Renal cortical epithelial cell (primary cell): ENCODE measurements at regions not wholly inside any gene's neighbourhood (a gene's known extent, or its start where the extent isn't known, plus 50 kb on each side); places are given as distances from the start of the nearest gene placed in this dataset.
"Not testable (repeated sequence)": the region's sequence is repeated elsewhere in the genome, so short reads cannot be mapped to it uniquely, and the experiment has no call there.

Experiments used
- DNase-seq: peaks from one replicate; pipeline ENCODE4 v3.0.0-alpha.2; 2011; ENCODE audit warnings: low read depth

DNA sequence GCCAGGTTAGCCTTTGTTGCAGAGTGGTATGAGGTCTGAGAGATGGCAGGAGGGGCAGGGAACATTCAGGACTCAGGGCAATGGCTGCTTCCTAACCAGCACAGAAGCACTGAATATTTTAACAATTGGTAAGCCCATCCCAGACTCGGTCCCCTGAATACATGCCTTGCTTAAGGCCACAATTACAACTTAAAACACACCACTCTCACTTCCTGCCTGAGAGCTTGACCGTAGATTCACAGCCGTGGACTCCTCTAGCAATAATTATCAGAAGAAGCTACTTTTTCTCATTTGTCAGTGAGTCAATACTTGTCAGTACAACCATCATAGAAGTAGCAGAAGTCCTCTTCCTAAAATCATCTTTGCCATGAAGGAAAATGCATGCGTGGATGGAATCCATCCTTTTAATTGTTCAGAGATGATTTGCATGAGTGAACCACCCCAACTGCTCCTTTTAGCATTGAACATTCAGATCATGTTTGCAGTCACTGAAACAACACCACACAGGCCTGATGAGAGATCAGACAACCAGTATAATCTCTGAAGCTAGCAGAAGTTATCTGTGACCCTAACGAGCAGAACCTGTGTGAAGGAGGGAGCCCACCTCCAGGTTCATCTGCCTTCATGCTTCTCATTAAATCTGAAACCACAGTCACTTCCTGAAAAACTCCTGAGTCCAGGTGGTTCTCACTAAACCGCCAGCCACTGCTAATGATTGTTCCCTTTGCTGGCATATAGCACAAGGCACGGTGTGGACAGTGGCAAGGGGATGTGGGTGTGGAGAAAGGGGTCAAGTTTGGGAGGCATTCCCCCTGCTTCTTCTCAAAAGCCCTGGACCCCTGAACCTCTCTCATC is 333.9 kb upstream of the CNR1 start:
- peak; percentile 15 for DNase-seq

DNA sequence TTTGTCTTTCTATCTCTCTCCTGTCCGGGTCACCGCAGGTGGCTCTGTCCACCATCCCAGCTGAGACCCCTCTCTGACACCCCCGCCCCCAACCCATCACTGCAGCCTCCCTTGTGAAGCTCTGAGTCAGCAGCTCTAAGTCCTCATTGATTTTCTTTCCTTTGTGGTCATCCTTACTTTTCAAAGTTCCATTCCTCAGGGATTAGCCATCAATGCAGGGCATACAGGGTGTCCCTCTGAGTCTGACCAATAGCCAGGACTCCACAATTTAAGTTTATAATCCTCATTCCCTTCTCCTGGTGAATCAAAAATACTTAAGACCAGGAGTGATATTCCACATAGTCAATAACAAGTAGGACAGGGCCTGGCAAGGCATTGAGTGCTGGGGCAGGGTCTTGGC is 333.3 kb upstream of the CNR1 start:
- DNase-seq: peak; percentile 77

DNA sequence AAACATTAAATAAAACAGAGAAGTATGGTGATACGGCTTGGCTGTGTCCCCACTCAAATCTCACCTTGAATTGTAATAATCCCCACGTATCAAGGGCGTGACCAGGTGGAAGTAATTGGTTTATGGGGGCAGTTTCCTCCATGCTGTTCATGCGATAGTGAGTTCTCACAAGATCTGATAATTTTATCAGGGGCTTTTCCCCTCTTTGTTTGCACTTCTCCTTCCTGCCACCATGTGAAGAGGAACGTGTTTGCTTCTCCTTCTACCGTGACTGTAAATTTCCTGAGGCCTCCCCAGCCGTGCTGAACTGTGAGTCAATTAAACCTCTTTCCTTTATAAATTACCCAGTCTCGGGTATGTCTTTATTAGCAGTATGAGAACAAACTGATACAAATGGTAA is 331.3 kb upstream of the CNR1 start:
- not testable (repeated sequence) for DNase-seq

DNA sequence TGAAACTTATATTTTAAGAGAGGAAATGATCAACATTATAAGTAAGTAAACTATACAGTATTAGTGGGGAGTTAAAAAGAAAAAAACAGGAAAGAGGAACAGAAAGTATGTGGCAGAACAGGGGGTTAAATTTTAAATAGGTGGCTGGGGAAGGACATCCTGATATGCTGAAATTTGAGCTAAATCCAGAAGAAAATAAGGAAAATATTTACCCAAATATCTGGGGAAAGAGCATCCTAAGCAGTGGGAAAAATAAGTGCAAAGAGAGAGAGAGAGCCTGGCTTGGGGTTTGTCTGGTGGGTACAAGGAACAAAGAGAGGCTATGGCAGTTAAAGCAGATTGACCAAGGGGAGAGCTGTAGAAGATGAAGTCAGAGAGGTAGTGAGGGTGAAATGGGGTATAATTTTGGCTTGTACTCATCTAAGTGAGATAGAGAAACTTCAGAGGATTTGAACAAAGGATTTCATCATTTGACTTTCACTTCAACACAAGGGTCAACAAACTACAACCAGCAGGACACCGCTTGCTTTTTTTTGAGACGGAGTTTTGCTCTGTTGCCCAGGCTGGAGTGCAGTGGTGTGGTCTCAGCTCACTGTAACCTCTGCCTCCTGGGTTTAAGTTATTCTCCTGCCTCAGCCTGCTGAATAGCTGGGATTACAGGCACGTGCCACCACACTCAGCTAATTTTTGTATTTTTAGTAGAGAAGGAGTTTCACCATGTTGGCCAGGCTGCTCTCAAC is 328.4 kb upstream of the CNR1 start:
- no peak for DNase-seq

DNA sequence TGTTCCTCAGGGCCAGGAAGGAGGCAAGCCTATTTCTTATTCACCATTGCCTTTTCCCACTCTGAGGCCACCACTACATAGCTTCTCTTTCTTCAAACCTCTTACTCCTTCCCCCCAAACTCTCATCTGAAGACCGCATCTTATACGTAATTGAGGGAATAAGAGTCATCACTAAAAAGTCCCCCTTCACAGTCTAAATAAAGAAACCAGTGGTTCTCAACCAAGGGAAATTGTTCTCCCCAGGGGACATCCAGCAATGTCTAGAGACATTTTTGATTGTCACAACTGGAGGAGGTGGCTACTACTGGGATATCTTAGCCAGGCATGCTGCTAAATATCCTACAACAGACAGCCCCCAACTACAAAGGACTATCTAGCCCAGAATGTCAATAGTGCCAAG is 327.6 kb upstream of the CNR1 start:
- no peak for DNase-seq

DNA sequence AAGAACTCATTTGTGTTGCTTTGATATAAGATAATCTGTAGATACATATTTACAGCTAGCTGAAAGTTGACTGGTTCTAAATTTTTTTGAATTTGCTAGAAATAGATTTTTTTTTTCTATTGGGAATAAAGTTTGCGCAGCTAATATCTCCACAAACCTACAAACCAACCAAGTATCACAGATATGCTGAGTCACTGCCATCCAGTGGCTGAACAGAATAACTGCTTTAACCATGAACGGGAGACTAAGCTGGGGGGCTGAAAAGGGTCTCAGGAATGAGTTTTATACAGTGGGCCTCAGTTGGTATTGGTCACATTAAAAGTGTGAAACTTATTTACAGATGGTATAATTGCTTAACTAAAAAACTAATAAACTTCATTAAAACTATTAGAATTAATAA is 326.7 kb upstream of the CNR1 start:
- peak; percentile 56 for DNase-seq

DNA sequence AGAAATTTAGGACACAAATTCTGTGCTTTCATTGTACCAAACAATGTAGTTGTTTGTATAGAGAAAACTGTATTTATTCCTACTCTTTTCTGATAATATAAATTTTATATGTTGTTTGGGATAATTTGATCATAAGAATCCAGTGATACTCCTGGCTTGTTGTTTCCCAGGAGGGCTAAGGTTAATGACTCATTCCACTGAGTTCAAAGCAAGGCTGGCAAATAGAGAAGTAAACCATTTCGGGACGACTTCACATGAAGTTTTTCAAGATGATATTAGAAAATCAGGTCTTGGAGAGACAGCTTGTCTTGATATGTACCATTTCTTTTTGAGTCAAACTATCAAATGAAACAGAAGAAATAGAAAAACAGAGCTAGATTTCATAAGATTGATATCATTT is 326.1 kb upstream of the CNR1 start:
- peak; percentile 61 for DNase-seq

DNA sequence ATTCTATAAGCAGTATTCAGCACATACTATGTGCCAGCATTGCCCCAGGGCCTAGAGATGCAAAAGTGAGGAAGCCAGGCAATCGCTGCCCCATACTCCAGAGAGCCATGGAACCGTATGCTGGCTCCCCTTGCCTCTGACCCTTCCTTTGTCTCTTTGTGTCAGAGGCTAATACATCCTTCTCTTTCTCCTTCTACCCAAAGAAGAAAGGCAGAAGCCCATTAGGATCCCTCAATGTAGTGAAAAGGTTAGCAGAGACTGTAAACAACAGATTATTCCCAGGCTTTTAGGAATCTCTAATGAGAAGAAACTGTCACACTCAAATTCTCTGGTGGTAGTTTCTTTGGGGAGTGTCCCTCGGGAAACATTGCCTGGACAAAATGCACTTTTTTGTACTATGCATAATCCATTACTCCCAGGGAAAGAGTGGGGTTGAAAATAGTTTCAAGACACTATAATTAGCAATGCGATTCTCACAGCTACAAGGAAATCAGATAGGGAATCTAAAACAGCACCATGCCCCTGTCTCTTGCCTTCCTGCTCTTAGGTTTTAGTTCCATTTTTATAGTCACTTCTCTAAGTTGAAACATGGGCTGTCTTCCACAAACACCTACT is 325.2 kb upstream of the CNR1 start:
- no peak for DNase-seq

DNA sequence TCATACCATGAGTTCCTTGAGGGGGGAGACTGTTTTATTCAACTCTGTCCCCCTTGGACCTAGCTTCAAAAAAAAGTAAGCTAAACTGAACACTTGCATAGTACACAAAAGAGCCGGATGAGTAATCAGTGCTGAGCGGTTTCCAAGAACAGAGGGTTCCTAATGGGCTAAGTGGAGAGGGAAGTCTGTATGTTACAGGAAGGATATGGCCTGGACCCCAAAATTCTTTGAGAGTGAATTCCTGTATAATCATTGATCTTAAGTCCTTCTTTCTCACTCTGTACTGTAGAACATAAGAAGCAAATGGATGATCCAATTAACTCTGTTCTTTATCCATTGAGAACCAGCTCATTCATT is 324.7 kb upstream of the CNR1 start:
- peak; percentile 90 for DNase-seq

DNA sequence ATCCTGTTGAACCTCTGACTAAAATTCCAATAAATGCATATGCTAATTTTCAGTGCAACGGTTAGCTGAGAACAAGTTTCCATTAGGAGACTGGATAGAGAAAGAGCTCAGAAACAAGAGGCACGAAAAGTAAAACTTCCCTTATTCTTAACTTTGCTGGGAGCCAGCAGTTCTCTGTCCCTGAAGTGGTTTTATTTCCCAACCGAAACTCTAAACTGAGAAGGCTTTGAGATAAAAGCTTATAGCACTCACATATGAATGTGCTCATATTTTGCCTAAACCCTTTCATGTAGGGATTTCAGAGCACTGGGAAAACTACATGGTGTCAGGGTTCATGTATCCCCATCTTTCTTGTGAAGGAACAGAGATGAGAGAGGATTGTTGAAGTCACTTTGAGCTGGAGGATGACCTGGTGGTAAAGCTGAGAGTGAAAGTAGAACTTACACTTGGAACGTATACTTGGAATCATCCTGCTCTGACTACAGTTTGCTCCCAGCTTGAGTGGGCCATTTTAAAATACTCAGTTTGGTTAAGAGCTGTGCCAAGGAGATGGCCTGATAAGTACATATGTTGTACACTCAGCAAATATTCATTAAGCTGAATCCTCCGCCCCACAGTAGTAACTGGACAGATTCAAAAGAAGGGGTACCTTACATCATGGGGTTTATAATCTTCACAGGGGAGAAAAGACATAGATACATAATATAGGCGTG is 324.2 kb upstream of the CNR1 start:
- no peak for DNase-seq

DNA sequence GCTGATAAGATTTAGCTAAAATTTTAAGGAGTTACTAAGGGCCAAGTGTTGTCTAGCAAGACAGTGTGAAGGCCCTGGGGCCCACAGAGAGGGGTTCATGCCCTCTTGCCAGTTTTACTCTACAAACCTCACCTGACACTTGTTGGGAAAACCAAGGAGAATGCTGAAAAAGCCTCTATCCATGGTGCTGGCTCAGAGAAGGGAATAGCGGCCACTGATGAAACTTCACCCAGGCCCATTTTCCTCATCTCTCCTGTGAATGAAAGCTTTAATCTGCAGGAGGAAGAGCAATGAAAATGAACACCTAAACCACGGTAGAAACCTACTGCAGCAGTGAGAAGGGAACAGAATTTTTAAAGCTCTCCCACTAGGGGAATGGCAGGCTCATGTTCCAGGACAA is 317.3 kb upstream of the CNR1 start:
- no peak for DNase-seq

DNA sequence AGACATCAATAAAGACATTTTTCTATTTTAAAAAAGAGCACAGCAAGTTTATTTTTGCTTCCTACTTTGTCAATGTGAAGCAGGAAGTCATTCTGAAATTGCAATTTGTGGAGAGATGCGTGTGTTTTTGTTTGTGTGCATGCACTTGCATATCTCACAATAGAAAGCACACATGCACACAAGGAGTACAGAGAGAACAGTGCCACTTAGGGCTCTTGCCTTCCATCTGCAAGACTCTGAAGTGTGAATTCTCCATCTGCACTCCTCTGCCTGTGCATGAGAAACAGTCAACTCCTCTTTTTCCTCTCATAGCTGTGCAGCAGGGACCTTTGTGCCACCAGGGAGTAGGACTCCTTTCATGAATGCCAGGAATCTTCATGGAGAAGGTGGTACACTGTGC is 316.3 kb upstream of the CNR1 start:
- no peak for DNase-seq

DNA sequence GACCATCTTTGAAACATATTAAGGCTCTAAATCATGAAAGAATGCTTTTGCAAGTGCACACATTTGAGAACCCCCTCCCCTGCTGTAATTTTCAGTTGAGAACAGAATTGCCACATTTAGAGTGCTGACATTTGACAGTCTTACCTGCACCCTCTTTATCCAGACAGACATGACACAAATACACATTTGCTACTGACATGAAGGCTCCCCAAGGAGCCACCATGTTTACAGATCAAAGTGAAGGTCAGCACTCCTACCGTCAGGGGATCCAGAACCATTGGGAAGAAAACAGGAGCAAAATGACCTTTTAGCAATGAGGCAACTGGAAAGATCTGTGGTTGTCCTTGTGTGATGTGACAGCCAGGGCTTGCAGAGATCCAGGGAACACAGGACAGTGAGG is 315.4 kb upstream of the CNR1 start:
- no peak for DNase-seq

DNA sequence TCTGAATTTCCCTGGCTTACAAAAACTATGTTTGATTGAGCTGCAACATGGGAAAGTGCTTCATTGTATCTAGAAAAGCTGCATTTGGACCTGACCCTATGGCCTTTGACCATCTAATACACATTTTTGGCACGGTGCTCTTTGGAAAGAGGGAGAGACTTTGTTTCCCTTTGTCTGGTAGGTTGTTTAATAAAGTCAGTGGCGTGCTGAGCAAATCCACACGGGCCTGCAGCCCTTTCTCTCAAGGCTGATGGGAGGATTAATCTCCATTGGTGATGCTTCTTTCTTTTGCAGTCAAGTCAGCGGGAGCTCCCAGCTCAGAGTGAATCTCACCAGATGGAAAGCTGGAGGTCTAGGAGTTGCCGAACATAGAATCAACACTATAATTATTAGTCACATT is 314.7 kb upstream of the CNR1 start:
- no peak for DNase-seq

DNA sequence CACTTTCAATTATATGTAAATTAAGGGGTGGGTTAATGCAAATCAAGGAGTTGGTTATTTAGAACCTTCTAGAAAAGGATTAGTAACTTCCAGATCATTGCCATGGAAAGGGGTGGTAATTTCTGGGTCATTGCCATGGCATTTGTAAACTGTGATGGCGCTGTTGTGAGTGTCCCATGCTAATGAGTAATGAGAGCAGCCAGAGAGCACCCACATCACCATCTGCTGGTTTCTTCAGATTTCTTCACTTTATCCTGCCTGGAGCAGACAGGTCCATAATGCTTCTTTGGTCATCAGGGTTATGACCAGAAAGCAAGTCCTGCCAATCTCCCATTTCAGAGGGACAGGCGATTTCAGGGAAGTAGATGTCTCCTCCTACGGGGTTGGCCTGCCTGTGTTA is 311.3 kb upstream of the CNR1 start:
- no peak for DNase-seq

DNA sequence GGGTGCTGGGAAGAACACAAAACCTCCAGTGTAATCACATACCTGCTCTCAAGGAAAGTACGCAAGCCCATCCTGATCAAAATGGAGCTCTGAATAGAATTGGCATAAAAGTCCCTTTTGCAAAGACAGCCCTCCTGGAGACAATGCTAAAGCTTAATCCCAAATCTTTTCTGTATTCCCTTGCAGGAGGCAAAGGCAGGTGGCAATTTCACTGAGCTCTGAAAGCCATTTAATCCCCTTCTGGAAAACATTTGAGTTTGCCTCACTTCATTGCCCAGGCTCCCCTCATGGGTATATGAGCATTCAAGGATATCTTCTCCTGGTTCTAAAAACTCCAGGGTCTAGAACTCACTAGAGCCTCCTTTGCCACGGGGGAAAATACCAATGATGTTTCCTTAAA is 310.2 kb upstream of the CNR1 start:
- no peak for DNase-seq

DNA sequence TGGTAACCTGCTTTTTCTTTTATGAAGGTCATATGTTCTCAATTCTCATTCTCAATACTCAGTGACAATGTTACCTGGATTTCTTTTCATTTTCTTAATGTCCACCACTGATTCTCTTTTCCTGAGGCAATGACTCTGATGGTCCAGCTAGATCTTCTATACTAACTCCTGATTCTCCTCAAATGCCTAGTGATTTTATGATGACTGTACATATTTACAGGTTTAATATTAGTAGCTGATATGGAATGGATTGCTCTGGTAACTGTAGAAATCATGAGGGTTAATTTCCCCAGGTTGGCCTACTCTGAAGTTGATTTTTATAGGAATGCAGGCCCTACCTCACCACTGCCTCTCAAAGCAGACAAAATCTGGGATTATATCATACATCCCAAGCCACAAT is 308.6 kb upstream of the CNR1 start:
- no peak for DNase-seq

DNA sequence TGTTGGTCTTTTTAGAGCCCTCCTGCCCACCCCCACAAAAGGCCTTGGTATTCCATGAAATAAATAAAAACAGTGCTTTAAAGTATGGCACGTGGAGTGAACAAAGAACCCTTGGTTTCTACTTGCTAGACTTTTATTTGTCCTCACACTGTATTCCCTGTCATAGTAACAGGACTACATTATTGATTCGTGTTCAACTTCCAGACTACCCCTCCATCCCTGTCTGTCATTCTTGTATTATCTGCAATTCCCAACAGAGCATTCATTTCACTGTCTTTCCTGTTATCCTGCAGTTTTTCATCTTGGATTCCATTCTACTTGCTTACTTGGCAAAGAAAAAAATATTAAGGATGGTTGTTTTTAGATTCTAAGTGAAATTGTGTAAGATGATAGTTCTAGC is 307.4 kb upstream of the CNR1 start:
- no peak for DNase-seq

DNA sequence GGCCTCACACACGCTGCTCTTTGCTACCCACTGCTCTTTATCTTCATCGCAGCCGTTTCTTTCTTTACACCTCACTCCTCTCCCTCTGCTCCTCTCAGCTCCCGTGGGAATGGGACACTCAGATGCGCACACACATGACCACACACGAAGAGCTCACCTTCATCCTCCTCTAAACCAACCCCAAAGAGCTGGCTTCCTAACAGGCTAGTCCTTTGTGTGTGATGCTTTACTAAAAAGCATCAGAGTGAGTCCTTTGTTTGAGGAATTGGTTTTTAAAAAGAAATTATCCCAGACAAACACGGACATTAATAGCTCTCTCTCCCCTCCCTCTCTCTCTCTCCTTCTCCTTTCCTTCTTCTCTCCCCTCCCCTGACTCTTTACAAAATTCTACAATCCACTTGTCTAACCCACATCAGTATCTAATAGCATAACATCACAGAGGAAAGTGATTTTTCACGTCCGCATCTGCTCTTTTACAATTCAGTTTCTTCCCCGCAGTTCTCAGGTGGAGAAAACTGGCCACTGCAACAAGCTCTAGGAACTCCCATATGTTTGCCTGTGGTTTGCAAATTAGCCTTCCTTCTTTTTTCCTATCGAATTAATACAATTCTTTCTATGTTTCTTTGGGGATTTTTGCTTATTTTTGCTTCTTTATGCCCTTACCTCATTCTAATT is 306.8 kb upstream of the CNR1 start:
- no peak for DNase-seq

DNA sequence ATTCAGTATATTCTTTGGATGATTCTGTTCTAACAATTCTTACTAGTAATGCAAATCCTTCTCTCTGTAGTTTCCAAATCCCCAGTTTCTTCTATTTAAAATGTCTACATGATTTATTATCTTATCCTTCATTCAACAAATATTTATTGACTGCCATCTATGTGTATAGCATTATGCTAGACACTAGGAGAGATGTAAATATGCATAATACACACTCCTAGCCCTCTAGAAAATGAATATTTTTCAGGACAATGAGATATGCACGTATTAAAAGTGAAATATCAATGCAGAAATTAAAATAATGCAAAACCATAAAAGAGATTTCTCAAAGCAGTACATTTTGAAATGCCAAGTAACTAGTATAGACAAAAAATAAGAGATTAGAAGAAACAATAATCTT is 293.5 kb upstream of the CNR1 start:
- DNase-seq: no peak

DNA sequence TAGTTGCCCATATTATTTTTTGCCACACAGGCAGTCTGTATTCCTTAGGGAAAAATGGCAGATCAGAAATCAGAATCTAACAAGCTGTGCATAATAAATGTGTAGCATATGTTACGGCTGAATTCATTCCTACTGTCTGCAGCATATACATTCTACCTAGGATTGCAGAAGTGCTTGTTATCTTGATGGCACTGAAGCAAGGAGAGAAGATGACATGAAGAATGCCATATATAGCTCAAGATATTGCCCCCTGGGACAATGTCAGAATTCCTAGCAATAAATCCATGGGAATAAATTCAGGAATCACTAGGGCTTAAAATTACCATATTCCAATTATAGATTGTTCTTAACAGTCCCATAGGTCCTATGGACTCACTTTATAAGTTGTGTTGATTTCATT is 293.0 kb upstream of the CNR1 start:
- DNase-seq: no peak

DNA sequence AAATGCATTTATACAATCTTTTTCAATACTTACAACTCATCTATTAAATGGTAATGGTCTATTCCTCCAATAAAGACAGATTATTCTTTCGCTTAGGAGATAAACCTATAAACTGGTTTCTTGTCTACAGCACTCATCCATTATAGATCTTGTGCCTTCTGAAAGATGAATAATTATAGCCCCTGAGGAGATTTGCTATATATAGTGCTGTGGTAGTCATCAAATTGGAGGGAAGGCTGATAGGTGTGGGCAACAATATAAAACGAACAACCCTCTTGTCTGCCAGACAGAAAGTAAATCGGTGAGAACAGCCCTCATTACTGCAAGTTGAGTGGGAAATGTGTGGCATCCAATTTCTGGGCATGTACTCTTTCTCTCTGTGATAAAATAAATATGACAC is 292.5 kb upstream of the CNR1 start:
- DNase-seq: no peak
